ENCODE measurements at regions not wholly inside any gene's neighbourhood (a gene's known extent, or its start where the extent isn't known, plus 50 kb on each side); places are given as distances from the start of the nearest gene placed in this dataset.

GRCh38 chr7:113649556-113649955 lies 269.3 kb downstream of the PPP1R3A start (continued):
- no peak for TF ChIP-seq CSRNP3 (CRISPR knock-in tag; IDR thresholded peaks at IDR 0.05)
- no peak for TF ChIP-seq TSHZ2 (CRISPR knock-in tag; IDR thresholded peaks at IDR 0.05)
- TF ChIP-seq CSDC2 (CRISPR knock-in tag; IDR thresholded peaks at IDR 0.05) = no peak
- no peak for TF ChIP-seq CREB5 (CRISPR knock-in tag; IDR thresholded peaks at IDR 0.05; ENCODE audit: low read depth)
- TF ChIP-seq BACH2 (CRISPR knock-in tag; IDR thresholded peaks at IDR 0.05; ENCODE audit: borderline replicate concordance) = no peak
- TF ChIP-seq ZNF8 (CRISPR knock-in tag; IDR thresholded peaks at IDR 0.05) = no peak
- TF ChIP-seq ZFP3 (CRISPR knock-in tag; IDR thresholded peaks at IDR 0.05) = no peak
- TF ChIP-seq ZFP30 (CRISPR knock-in tag; IDR thresholded peaks at IDR 0.05) = no peak

- TF ChIP-seq TCF4 (CRISPR knock-in tag; IDR thresholded peaks at IDR 0.05; ENCODE audit: borderline replicate concordance) = no peak
- no peak for TF ChIP-seq ISL1 (CRISPR knock-in tag; IDR thresholded peaks at IDR 0.05)
- no peak for TF ChIP-seq ARNTL (CRISPR knock-in tag; IDR thresholded peaks at IDR 0.05; ENCODE audit: borderline replicate concordance, low read depth)
- no peak for TF ChIP-seq ZFP30 (CRISPR knock-in tag; IDR thresholded peaks at IDR 0.05)
- no peak for TF ChIP-seq ZFP3 (CRISPR knock-in tag; IDR thresholded peaks at IDR 0.05)
- TF ChIP-seq ZNF70 (CRISPR knock-in tag; IDR thresholded peaks at IDR 0.05) = no peak
- TF ChIP-seq BACH2 (CRISPR knock-in tag; IDR thresholded peaks at IDR 0.05; ENCODE audit: borderline replicate concordance) = no peak
- no peak for TF ChIP-seq ESRRG (CRISPR knock-in tag; IDR thresholded peaks at IDR 0.05)
- no peak for TF ChIP-seq CSRNP3 (CRISPR knock-in tag; IDR thresholded peaks at IDR 0.05)
- TF ChIP-seq OSR1 (CRISPR knock-in tag; IDR thresholded peaks at IDR 0.05) = no peak
- TF ChIP-seq TSHZ2 (CRISPR knock-in tag; IDR thresholded peaks at IDR 0.05) = no peak
- TF ChIP-seq PPARA (CRISPR knock-in tag; IDR thresholded peaks at IDR 0.05; ENCODE audit: borderline replicate concordance) = no peak
- TF ChIP-seq CSDC2 (CRISPR knock-in tag; IDR thresholded peaks at IDR 0.05) = no peak
- no peak for TF ChIP-seq ZC3H10 (CRISPR knock-in tag; IDR thresholded peaks at IDR 0.05)
- no peak for TF ChIP-seq TOX (CRISPR knock-in tag; IDR thresholded peaks at IDR 0.05; ENCODE audit: borderline replicate concordance)
- no peak for TF ChIP-seq SNAI2 (CRISPR knock-in tag; IDR thresholded peaks at IDR 0.05)
- TF ChIP-seq POU6F1 (CRISPR knock-in tag; IDR thresholded peaks at IDR 0.05; ENCODE audit: borderline replicate concordance, low read depth) = no peak
- no peak for TF ChIP-seq GLIS3 (CRISPR knock-in tag; IDR thresholded peaks at IDR 0.05)
- TF ChIP-seq PATZ1 (CRISPR knock-in tag; IDR thresholded peaks at IDR 0.05; ENCODE audit: borderline replicate concordance) = no peak
Measured at GRCh38 chr7:113639221-113639620, 279.6 kb downstream of the PPP1R3A start.

More at GRCh38 chr7:113639221-113639620, 279.6 kb downstream of the PPP1R3A start:
- ATAC-seq = no peak
